ENCODE measurements at regions not wholly inside any gene's neighbourhood (a gene's known extent, or its start where the extent isn't known, plus 50 kb on each side); places are given as distances from the start of the nearest gene placed in this dataset.

GRCh38 chr6:120945905-120946594, 388.2 kb downstream of the TBC1D32 start:
- no peak for TF ChIP-seq CTCF (IDR thresholded peaks at IDR 0.05; ENCODE audit: low read depth, low read length)
- no peak for TF ChIP-seq EZH2phosphoT487 (IDR thresholded peaks at IDR 0.05; ENCODE audit: low read depth)
